HCT116 (cell line): ENCODE measurements at regions not wholly inside any gene's neighbourhood (a gene's known extent, or its start where the extent isn't known, plus 50 kb on each side); places are given as distances from the start of the nearest gene placed in this dataset.

Source experiments
- ATAC-seq: fragments of 200-7000 bp; cut with Tn5 transposase; 2 replicates; pipeline ENCODE4 v1.9.1; 2020; ENCODE audit warnings: mild to moderate bottlenecking, moderate library complexity
- BruUV-seq: library from RNA; stranded (reverse); fragments of 400-500 nt; replicated peaks from 2 replicates; lab custom pipeline; 2021; lab: Mats Ljungman, UMichigan
- CTCF ChIA-PET: fragments of 300-600 bp; sonication (Branson Sonifier 250); formaldehyde crosslinking; loops from one replicate; lab custom pipeline; 2021; ENCODE audit warnings: antibody characterized with exemption; lab: Charles Lee
- POLR2A ChIA-PET: fragments of 300-600, 350-600 bp; sonication (Branson Sonifier 250); formaldehyde crosslinking; loops from one replicate; lab custom pipeline; 2021; ENCODE audit warnings: antibody characterized with exemption; lab: Charles Lee
- RAD21 ChIA-PET, 2 experiments: fragments of 300-600 bp; sonication (Branson Sonifier 250); formaldehyde crosslinking; loops; one replicate each; lab custom pipeline; 2023; ENCODE audit warnings: low total read pairs in 2 of 2; ENCODE audit not compliant: uncharacterized antibody in 2 of 2, unreplicated experiment in 2 of 2, low non-redundant PET in 1 of 2; lab: Charles Lee
- DNase-seq: peaks from one replicate; pipeline ENCODE4 v3.0.0-alpha.2; 2010; ENCODE audit warnings: low read depth, low spot score
- H2AFZ ChIP-seq: fragments of 200-600 bp; shearing (Covaris generic), sonication (generic); 2 replicates; pipeline ENCODE4 v1.6.1; 2017; ENCODE audit warnings: low read depth, mixed run types, mixed read lengths, antibody characterized with exemption, low read length; ENCODE audit not compliant: poor library complexity, severe bottlenecking
- H3K27ac ChIP-seq: 2 replicates; pipeline ENCODE4 v1.5.1; 2012; ENCODE audit warnings: low read depth, low read length
- H3K27me3 ChIP-seq: fragments of 200-600 bp; sonication (generic); 2 replicates; pipeline ENCODE4 v1.6.1; 2016; ENCODE audit warnings: mixed run types, low read length, mixed read lengths; ENCODE audit not compliant: insufficient read depth
- H3K36me3 ChIP-seq, 2 experiments: fragments of 200-500 bp in 1 of 2; fragments of 200-600 bp in 1 of 2; sonication (Bioruptor generic) in 1 of 2; sonication (generic) in 1 of 2; 2 replicates each; pipeline versions ENCODE4 v1.5.1 to v1.6.1; 2014 to 2016; ENCODE audit warnings: low read length in 2 of 2, inconsistent platforms in 1 of 2, mixed read lengths in 1 of 2, mixed run types in 1 of 2; ENCODE audit not compliant: insufficient read depth in 2 of 2, control insufficient read depth in 1 of 2
- H3K4me1 ChIP-seq, 2 experiments: fragments of 200-600 bp in 1 of 2; sonication (generic) in 1 of 2; 2 replicates each; pipeline versions ENCODE4 v1.5.1 to v1.6.1; 2012 to 2017; ENCODE audit warnings: low read length in 2 of 2, inconsistent platforms in 1 of 2, mild to moderate bottlenecking in 1 of 2, mixed read lengths in 1 of 2, mixed run types in 1 of 2, moderate library complexity in 1 of 2; ENCODE audit not compliant: insufficient read depth in 2 of 2, control insufficient read depth in 1 of 2
- H3K4me2 ChIP-seq: fragments of 200-600 bp; sonication (generic); 2 replicates; pipeline ENCODE4 v1.6.1; 2017; ENCODE audit warnings: mixed run types, low read length, mixed read lengths
- H3K4me3 ChIP-seq, 2 experiments: fragments of 200-600 bp in 1 of 2; sonication (generic) in 1 of 2; replicated peaks in 1 of 2; 2 replicates each; pipeline ENCODE4 v1.5.1; 2011 to 2016; ENCODE audit warnings: low read length in 2 of 2, control low read depth in 1 of 2, low read depth in 1 of 2, mild to moderate bottlenecking in 1 of 2, mixed read lengths in 1 of 2, mixed run types in 1 of 2
- H3K79me2 ChIP-seq: fragments of 200-600 bp; sonication (generic); 2 replicates; pipeline ENCODE4 v1.6.1; 2017; ENCODE audit warnings: mild to moderate bottlenecking, mixed run types, low read length, moderate library complexity, mixed read lengths; ENCODE audit not compliant: insufficient read depth
- H3K9ac ChIP-seq: fragments of 200-600 bp; sonication (generic); 2 replicates; pipeline ENCODE4 v1.6.1; 2016; ENCODE audit warnings: low read length, mixed read lengths
- H3K9me2 ChIP-seq: fragments of 200-600 bp; sonication (generic), shearing (Covaris generic); 2 replicates; pipeline ENCODE4 v1.6.1; 2017; ENCODE audit warnings: mixed run types, mild to moderate bottlenecking, moderate library complexity; ENCODE audit not compliant: insufficient read depth
- H3K9me3 ChIP-seq, 2 experiments: fragments of 200-500 bp in 1 of 2; fragments of 200-600 bp in 1 of 2; sonication (Bioruptor generic) in 1 of 2; sonication (generic) in 1 of 2; 2 replicates each; pipeline ENCODE4 v1.6.1; 2014 to 2017; ENCODE audit warnings: low read length in 2 of 2, mixed read lengths in 2 of 2, inconsistent platforms in 1 of 2, low read depth in 1 of 2, mild to moderate bottlenecking in 1 of 2, mixed run types in 1 of 2, moderate library complexity in 1 of 2; ENCODE audit not compliant: control insufficient read depth in 1 of 2, insufficient read depth in 1 of 2
- H4K20me1 ChIP-seq: fragments of 200-600 bp; sonication (generic), shearing (Covaris generic); 2 replicates; pipeline ENCODE4 v1.6.1; 2017; ENCODE audit warnings: mixed run types, mild to moderate bottlenecking, moderate library complexity; ENCODE audit not compliant: insufficient read depth
- CBX3 ChIP-seq: IDR thresholded peaks from 2 replicates; pipeline ENCODE4 v1.6.1; 2012; ENCODE audit warnings: low read depth
- CEBPB ChIP-seq: IDR thresholded peaks from 2 replicates; pipeline ENCODE4 v1.6.1; 2012; ENCODE audit warnings: low read depth
- EGR1 ChIP-seq: IDR thresholded peaks from 2 replicates; pipeline ENCODE4 v1.6.1; 2012; ENCODE audit warnings: low read depth
- ELF1 ChIP-seq: IDR thresholded peaks from 2 replicates; pipeline ENCODE4 v1.6.1; 2012; ENCODE audit warnings: low read depth, borderline replicate concordance
- EZH2 ChIP-seq: fragments of 200-600 bp; sonication (generic); IDR thresholded peaks from 2 replicates; pipeline ENCODE4 v1.6.1; 2017; ENCODE audit warnings: antibody characterized with exemption, mixed run types
- FOSL1 ChIP-seq: IDR thresholded peaks from 2 replicates; pipeline ENCODE4 v1.6.1; 2012; ENCODE audit warnings: low read depth
- JUND ChIP-seq: IDR thresholded peaks from 2 replicates; pipeline ENCODE4 v1.6.1; 2012
- POLR2A ChIP-seq: IDR thresholded peaks from 2 replicates; pipeline ENCODE4 v1.7.0; 2011; ENCODE audit warnings: borderline replicate concordance; ENCODE audit not compliant: insufficient read depth, insufficient read length; ENCODE audit errors: extremely low read depth
- POLR2AphosphoS5 ChIP-seq: IDR thresholded peaks from 2 replicates; pipeline ENCODE4 v1.6.1; 2011; ENCODE audit warnings: mild to moderate bottlenecking, low read depth, low read length, moderate library complexity
- RAD21 ChIP-seq: IDR thresholded peaks from 2 replicates; pipeline ENCODE4 v1.6.1; 2012; ENCODE audit warnings: low read depth, mild to moderate bottlenecking
- SP1 ChIP-seq: IDR thresholded peaks from 2 replicates; pipeline ENCODE4 v1.6.1; 2012; ENCODE audit warnings: low read depth
- SRF ChIP-seq: IDR thresholded peaks from 2 replicates; pipeline ENCODE4 v1.6.1; 2012; ENCODE audit warnings: low read depth
- TCF7L2 ChIP-seq: IDR thresholded peaks from 2 replicates; pipeline ENCODE4 v1.7.0; 2011; ENCODE audit warnings: borderline replicate concordance, inconsistent platforms; ENCODE audit not compliant: insufficient read depth, insufficient read length; ENCODE audit errors: extremely low read depth
- YY1 ChIP-seq: IDR thresholded peaks from 2 replicates; pipeline ENCODE4 v1.6.1; 2011; ENCODE audit warnings: low read length, low read depth, moderate library complexity, mild to moderate bottlenecking; ENCODE audit not compliant: insufficient replicate concordance; ENCODE audit errors: extremely low read depth
- ZFX ChIP-seq: fragments of 450-650 bp; IDR thresholded peaks from 2 replicates; pipeline ENCODE4 v1.6.1; 2017
- ZNF274 ChIP-seq: fragments of 200-500 bp; sonication (Bioruptor generic); IDR thresholded peaks from 2 replicates; pipeline ENCODE4 v1.6.1; 2014; ENCODE audit warnings: mild to moderate bottlenecking, low read depth, low read length, inconsistent platforms
- intact Hi-C: fragments of 100-400 bp; cut with micrococcal nuclease; formaldehyde crosslinking; loops from 2 replicates; pipeline ENCODE4 v1.10.0; 2022
- TF ChIP-seq, protein P1 (sequence below): IDR thresholded peaks from 2 replicates; pipeline ENCODE4 v1.6.1; 2012
- TF ChIP-seq, protein P2 (sequence below), 3 experiments: fragments of 200-600 bp in 1 of 3; sonication (generic) in 1 of 3; IDR thresholded peaks in 2 of 3; conservative IDR thresholded peaks in 1 of 3; 2 replicates each; pipeline ENCODE4 v1.5.1; 2012 to 2017; ENCODE audit warnings: low read depth in 2 of 3, low read length in 2 of 3, antibody characterized with exemption in 1 of 3, borderline replicate concordance in 1 of 3, control low read depth in 1 of 3, mild to moderate bottlenecking in 1 of 3, mixed read lengths in 1 of 3, mixed run types in 1 of 3, moderate library complexity in 1 of 3; ENCODE audit not compliant: insufficient read depth in 1 of 3

DNA sequence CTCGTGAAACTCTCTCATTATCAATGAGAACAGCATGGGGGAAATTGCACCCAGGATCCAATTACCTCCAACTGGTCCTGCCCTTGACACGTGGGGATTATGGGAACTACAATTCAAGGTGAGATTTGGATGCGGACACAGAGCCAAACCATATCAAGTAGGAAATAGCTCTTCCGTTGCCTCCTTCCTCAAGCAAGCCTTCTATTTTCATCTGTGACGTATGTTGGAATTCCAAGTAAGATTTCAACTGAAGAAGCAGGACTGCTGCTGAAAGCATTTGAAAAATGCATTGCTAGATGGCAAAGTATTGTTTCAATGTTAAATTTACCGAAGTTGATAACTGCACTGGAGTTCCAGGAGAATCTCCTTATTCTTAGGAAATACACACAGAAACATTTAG lies 178.1 kb upstream of the GALNT17 start:
- TF ChIP-seq SP1 (no peak), ZFX (no peak), YY1 (no peak), ELF1 (no peak), POLR2AphosphoS5 (no peak), CEBPB (no peak), JUND (no peak), TCF7L2 (no peak), SRF (no peak), POLR2A (no peak), ZNF274 (no peak), CBX3 (no peak), RAD21 (no peak), EGR1 (no peak), FOSL1 (no peak), EZH2 (no peak)
- TF ChIP-seq, protein P1, sequence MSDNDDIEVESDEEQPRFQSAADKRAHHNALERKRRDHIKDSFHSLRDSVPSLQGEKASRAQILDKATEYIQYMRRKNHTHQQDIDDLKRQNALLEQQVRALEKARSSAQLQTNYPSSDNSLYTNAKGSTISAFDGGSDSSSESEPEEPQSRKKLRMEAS = no peak
- TF ChIP-seq, protein P2, sequence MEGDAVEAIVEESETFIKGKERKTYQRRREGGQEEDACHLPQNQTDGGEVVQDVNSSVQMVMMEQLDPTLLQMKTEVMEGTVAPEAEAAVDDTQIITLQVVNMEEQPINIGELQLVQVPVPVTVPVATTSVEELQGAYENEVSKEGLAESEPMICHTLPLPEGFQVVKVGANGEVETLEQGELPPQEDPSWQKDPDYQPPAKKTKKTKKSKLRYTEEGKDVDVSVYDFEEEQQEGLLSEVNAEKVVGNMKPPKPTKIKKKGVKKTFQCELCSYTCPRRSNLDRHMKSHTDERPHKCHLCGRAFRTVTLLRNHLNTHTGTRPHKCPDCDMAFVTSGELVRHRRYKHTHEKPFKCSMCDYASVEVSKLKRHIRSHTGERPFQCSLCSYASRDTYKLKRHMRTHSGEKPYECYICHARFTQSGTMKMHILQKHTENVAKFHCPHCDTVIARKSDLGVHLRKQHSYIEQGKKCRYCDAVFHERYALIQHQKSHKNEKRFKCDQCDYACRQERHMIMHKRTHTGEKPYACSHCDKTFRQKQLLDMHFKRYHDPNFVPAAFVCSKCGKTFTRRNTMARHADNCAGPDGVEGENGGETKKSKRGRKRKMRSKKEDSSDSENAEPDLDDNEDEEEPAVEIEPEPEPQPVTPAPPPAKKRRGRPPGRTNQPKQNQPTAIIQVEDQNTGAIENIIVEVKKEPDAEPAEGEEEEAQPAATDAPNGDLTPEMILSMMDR (IDR thresholded peaks at IDR 0.05 in 2 of 3, conservative IDR thresholded peaks at IDR 0.05 in 1 of 3; ENCODE audit: borderline replicate concordance in 1 of 3, insufficient read depth in 1 of 3, low read depth in 2 of 3, low read length in 2 of 3) = no peak
- no peaks in the 10 kb centered on the region for H3K36me3 ChIP-seq
- ATAC-seq (no peak), DNase-seq (no peak)
- no peak overlapping the region for H3K4me2 ChIP-seq
- H2AFZ ChIP-seq = no peak overlapping the region
- no peaks in the 10 kb centered on the region for H3K27me3 ChIP-seq
- no peak overlapping the region for H3K4me3 ChIP-seq
- intact Hi-C loops = no loop called here
- H3K4me1 ChIP-seq = no peaks in the 10 kb centered on the region
- ChIA-PET CTCF (no interaction called here), RAD21 (no interaction called here), POLR2A (no interaction called here)
- no peak overlapping the region for H3K9ac ChIP-seq
- no peak overlapping the region for H3K27ac ChIP-seq
- BruUV-seq = no TSS peak
- peaks cover 3 to 8% of the 10 kb centered on the region in 2 experiments; a peak in 2 of 4 replicates for H3K9me3 ChIP-seq
- no peaks in the 10 kb centered on the region for H4K20me1 ChIP-seq
- H3K9me2 ChIP-seq = no peaks in the 10 kb centered on the region
- H3K79me2 ChIP-seq = no peaks in the 10 kb centered on the region
